IMR-90 (cell line): ENCODE measurements at regions not wholly inside any gene's neighbourhood (a gene's known extent, or its start where the extent isn't known, plus 50 kb on each side); places are given as distances from the start of the nearest gene placed in this dataset.

Experiments
- ATAC-seq: fragments of 200-7000 bp; cut with Tn5 transposase; 2 replicates; pipeline ENCODE4 v1.9.1; 2020; ENCODE audit warnings: low read depth, mild to moderate bottlenecking, moderate library complexity
- BruUV-seq: library from RNA; stranded (reverse); fragments of 400-500 nt; replicated peaks from 2 replicates; lab custom pipeline; 2021; lab: Mats Ljungman, UMichigan
- CTCF ChIA-PET: fragments of 300-600 bp; formaldehyde crosslinking; extraction: SDS; loops from one replicate; lab custom pipeline; 2021; ENCODE audit warnings: antibody characterized with exemption; lab: Yijun Ruan, JAX
- POLR2A ChIA-PET: fragments of 300-600 bp; sonication (Branson Sonifier 250); formaldehyde crosslinking; loops from one replicate; lab custom pipeline; 2022; ENCODE audit warnings: antibody characterized with exemption; ENCODE audit not compliant: unreplicated experiment; lab: Charles Lee
- DNase-seq: peaks from one replicate; pipeline ENCODE4 v3.0.0; 2013
- H2AFZ ChIP-seq: replicated peaks from 2 replicates; pipeline ENCODE3; 2013; ENCODE audit warnings: low read length, mild to moderate bottlenecking; ENCODE audit not compliant: poor library complexity
- H2AK5ac ChIP-seq: 2 replicates; pipeline ENCODE4 v1.6.1; 2013; ENCODE audit warnings: low read depth, low read length, inconsistent platforms
- H2AK9ac ChIP-seq: replicated peaks from 2 replicates; pipeline ENCODE3; 2013; ENCODE audit warnings: mild to moderate bottlenecking, low read depth, low read length, moderate library complexity; ENCODE audit not compliant: poor library complexity
- H2BK120ac ChIP-seq: 2 replicates; pipeline ENCODE4 v1.6.1; 2013; ENCODE audit warnings: low read depth, low read length, inconsistent platforms
- H2BK15ac ChIP-seq: 3 replicates; pipeline ENCODE4 v1.6.1; 2013; ENCODE audit warnings: low read depth, low read length, inconsistent platforms
- H2BK20ac ChIP-seq: 2 replicates; pipeline ENCODE4 v1.6.1; 2013; ENCODE audit warnings: low read depth, mild to moderate bottlenecking, inconsistent platforms, low read length, moderate library complexity
- H2BK5ac ChIP-seq: 2 replicates; pipeline ENCODE4 v1.6.1; 2013; ENCODE audit warnings: mild to moderate bottlenecking, low read depth, low read length, inconsistent platforms; ENCODE audit not compliant: poor library complexity, severe bottlenecking
- H3K14ac ChIP-seq: replicated peaks from 2 replicates; pipeline ENCODE4 v1.6.1; 2013; ENCODE audit warnings: low read depth, low read length, inconsistent platforms
- H3K18ac ChIP-seq: 2 replicates; pipeline ENCODE4 v1.6.1; 2013; ENCODE audit warnings: low read depth, low read length, control low read depth
- H3K23ac ChIP-seq: 2 replicates; pipeline ENCODE4 v1.6.1; 2013; ENCODE audit warnings: low read depth, low read length, inconsistent platforms
- H3K27ac ChIP-seq: 2 replicates; pipeline ENCODE4 v1.5.1; 2013; ENCODE audit warnings: mild to moderate bottlenecking, control low read depth, low read length; ENCODE audit not compliant: insufficient read depth
- H3K27me3 ChIP-seq: 2 replicates; pipeline ENCODE4 v1.6.1; 2013; ENCODE audit warnings: low read length; ENCODE audit not compliant: control insufficient read depth, insufficient read depth
- H3K36me3 ChIP-seq: 2 replicates; pipeline ENCODE4 v1.6.1; 2013; ENCODE audit warnings: low read length, mixed read lengths; ENCODE audit not compliant: control insufficient read depth, insufficient read depth
- H3K4ac ChIP-seq: 2 replicates; pipeline ENCODE4 v1.6.1; 2013; ENCODE audit warnings: low read depth, low read length, inconsistent platforms
- H3K4me1 ChIP-seq: 2 replicates; pipeline ENCODE4 v1.6.1; 2013; ENCODE audit warnings: low read length, mixed read lengths; ENCODE audit not compliant: control insufficient read depth, insufficient read depth
- H3K4me2 ChIP-seq: 2 replicates; pipeline ENCODE4 v1.6.1; 2013; ENCODE audit warnings: low read depth, mild to moderate bottlenecking, control low read depth, low read length, moderate library complexity
- H3K4me3 ChIP-seq: 2 replicates; pipeline ENCODE4 v1.5.1; 2013; ENCODE audit warnings: low read depth, mild to moderate bottlenecking, control low read depth, low read length, moderate library complexity; ENCODE audit not compliant: insufficient read depth
- H3K56ac ChIP-seq: 2 replicates; pipeline ENCODE4 v1.6.1; 2013; ENCODE audit warnings: low read length, inconsistent platforms; ENCODE audit not compliant: insufficient read depth; ENCODE audit errors: extremely low read depth
- H3K79me1 ChIP-seq, 2 experiments: 2 replicates each; pipeline ENCODE4 v1.6.1; 2013; ENCODE audit warnings: low read length in 2 of 2, inconsistent platforms in 1 of 2, low read depth in 1 of 2
- H3K9ac ChIP-seq: 2 replicates; pipeline ENCODE4 v1.6.1; 2013; ENCODE audit warnings: low read depth, low read length, control low read depth
- H3K9me1 ChIP-seq: 2 replicates; pipeline ENCODE4 v1.6.1; 2013; ENCODE audit warnings: low read length, inconsistent platforms; ENCODE audit not compliant: insufficient read depth
- H3K9me3 ChIP-seq: 2 replicates; pipeline ENCODE4 v1.6.1; 2013; ENCODE audit warnings: low read length; ENCODE audit not compliant: control insufficient read depth, insufficient read depth
- H4K20me1 ChIP-seq: 2 replicates; pipeline ENCODE4 v1.6.1; 2013; ENCODE audit warnings: low read length, inconsistent platforms; ENCODE audit not compliant: insufficient read depth
- H4K5ac ChIP-seq: 2 replicates; pipeline ENCODE4 v1.6.1; 2013; ENCODE audit warnings: mild to moderate bottlenecking, low read depth, low read length, control low read depth
- H4K8ac ChIP-seq, 2 experiments: 2 replicates each; pipeline ENCODE4 v1.6.1; 2013; ENCODE audit warnings: low read depth in 2 of 2, low read length in 2 of 2, control low read depth in 1 of 2, inconsistent platforms in 1 of 2
- H4K91ac ChIP-seq: 2 replicates; pipeline ENCODE4 v1.6.1; 2013; ENCODE audit warnings: low read depth, low read length, inconsistent platforms; ENCODE audit not compliant: insufficient read depth
- CEBPB ChIP-seq: IDR thresholded peaks from 2 replicates; pipeline ENCODE4 v1.6.1; 2012; ENCODE audit warnings: low read depth, low read length, improper control_type of control experiment
- NFE2L2 ChIP-seq: fragments of 150-350 bp; IDR thresholded peaks from 2 replicates; pipeline ENCODE4 v1.6.1; 2016; ENCODE audit warnings: low read depth, mild to moderate bottlenecking, low read length
- RCOR1 ChIP-seq: IDR thresholded peaks from 2 replicates; pipeline ENCODE4 v1.6.1; 2012; ENCODE audit warnings: mild to moderate bottlenecking, low read length, improper control_type of control experiment; ENCODE audit not compliant: insufficient replicate concordance
- dilution Hi-C: fragments of 300-500 bp; cut with HindIII; formaldehyde crosslinking; loops from one replicate; pipeline ENCODE4 v1.14.3; 2018; ENCODE audit warnings: low sequenced_read_pairs; ENCODE audit not compliant: unreplicated experiment
- in situ Hi-C: fragments of 300-500 bp; cut with MboI; formaldehyde crosslinking; loops from 3 replicates; pipeline ENCODE4 v1.14.3; 2019; ENCODE audit warnings: low sequenced_read_pairs, inconsistent platforms, mixed read lengths
- intact Hi-C: fragments of 100-400 bp; cut with micrococcal nuclease; formaldehyde crosslinking; loops from 2 replicates; pipeline ENCODE4 v1.10.0; 2022

- no peak overlapping the region for H3K4me3 ChIP-seq
- no peaks in the 10 kb centered on the region; the same call in 1 of the 2 replicates for H3K4me1 ChIP-seq
- no peak overlapping the region for H2AK5ac ChIP-seq
- ChIA-PET CTCF (no interaction called here), POLR2A (no interaction called here)
- H4K8ac ChIP-seq, result no peak overlapping the region
- H3K4me2 ChIP-seq, result no peak overlapping the region
- H3K14ac ChIP-seq, result no peak overlapping the region
- H2BK120ac ChIP-seq, result no peak overlapping the region
- H2BK15ac ChIP-seq, result no peak overlapping the region
- H3K18ac ChIP-seq, result no peak overlapping the region
- in situ Hi-C loops (no loop called here), intact Hi-C loops (no loop called here), dilution Hi-C loops (no loop called here)
- H2BK5ac ChIP-seq, result no peak overlapping the region
- H3K79me1 ChIP-seq, result no peaks in the 10 kb centered on the region
- H3K27ac ChIP-seq, result no peak overlapping the region
- no peaks in the 10 kb centered on the region for H3K27me3 ChIP-seq
- H2AK9ac ChIP-seq, result no peak overlapping the region
- H4K5ac ChIP-seq, result no peak overlapping the region
- no peak overlapping the region for H3K4ac ChIP-seq
- peaks cover 4% of the 10 kb centered on the region for H3K9me3 ChIP-seq
- H3K23ac ChIP-seq, result no peak overlapping the region
- no peak overlapping the region for H3K56ac ChIP-seq
- H3K9me1 ChIP-seq, result no peaks in the 10 kb centered on the region
- BruUV-seq, result no TSS peak
- ATAC-seq, result no peak
- no peaks in the 10 kb centered on the region for H3K36me3 ChIP-seq
- H3K9ac ChIP-seq, result no peak overlapping the region
- no peak overlapping the region for H2AFZ ChIP-seq
- no peak for DNase-seq
- no peak overlapping the region for H4K91ac ChIP-seq
- TF ChIP-seq NFE2L2 (no peak), RCOR1 (no peak), CEBPB (peak; percentile 56; the same call in 1 of the 2 replicates)
- H2BK20ac ChIP-seq, result no peak overlapping the region
- no peaks in the 10 kb centered on the region for H4K20me1 ChIP-seq
These were observed 733.6 kb upstream of the TMEM132C start for GRCh38 chr12:127533353-127533752.
